Left kidney (tissue), 1 donor: ENCODE measurements at regions not wholly inside any gene's neighbourhood (a gene's known extent, or its start where the extent isn't known, plus 50 kb on each side); places are given as distances from the start of the nearest gene placed in this dataset.
"Not testable (repeated sequence)": the region's sequence is repeated elsewhere in the genome, so short reads cannot be mapped to it uniquely, and the experiment has no call there.

Experiments
- DNase-seq: peaks from one replicate; pipeline ENCODE4 v3.0.0-alpha.2; 2013

DNA sequence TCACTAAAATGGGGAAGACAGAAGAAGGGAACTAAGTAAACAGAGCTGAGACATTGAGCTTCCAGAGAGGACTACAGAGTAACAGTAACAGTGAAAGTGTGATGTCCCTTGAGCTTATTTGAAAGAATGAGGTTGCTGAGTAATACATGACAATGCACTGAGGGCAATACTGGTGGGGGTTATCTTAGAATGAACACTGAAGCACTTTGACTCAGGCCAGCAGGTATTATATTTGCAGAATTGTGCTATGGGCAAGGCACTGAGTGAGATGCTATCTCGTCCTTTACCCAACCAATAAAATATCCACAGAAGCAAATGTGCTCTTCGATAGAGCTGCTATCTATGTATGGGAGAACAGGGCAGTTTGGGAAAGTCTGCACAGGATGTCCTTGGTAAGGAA, 133.2 kb downstream of the DISP1 start:
- DNase-seq = no peak

DNA sequence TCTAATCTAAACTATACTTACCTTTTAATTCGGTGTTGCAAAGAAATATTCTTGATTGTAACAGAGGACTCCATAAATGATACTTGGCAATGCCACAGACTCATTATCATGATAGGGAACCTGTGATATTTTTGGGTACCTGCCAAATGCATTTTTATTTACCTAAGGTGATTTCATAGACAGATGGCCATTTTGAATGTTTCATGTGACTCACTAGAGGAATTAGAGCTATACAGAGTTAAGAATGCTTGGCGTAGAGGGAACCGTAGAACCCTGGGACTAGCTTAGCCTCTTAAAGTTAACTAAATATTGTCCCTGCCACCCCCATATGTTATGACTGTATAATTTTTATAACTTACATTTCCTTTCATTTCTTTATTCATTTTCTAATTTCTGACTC, 136.1 kb downstream of the DISP1 start:
- no peak for DNase-seq

DNA sequence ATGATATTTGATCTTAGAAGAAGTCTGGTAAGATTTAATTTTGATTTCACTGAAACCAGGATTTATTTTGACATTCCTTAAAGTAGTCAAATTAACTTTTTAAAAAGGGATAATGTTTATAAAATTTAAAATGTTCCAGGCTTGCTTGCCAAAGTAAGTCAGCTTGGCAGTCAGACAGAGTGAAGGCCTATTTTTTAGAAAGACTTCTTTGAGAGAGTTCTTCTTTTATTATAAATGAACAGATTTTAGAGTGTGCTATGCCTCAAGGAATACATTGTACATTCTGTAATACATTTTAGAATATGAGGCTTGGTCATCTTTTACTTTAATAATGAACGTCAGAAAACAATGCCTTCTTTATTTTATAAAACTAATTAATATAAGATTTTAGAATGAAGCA, 138.7 kb downstream of the DISP1 start:
- no peak for DNase-seq

DNA sequence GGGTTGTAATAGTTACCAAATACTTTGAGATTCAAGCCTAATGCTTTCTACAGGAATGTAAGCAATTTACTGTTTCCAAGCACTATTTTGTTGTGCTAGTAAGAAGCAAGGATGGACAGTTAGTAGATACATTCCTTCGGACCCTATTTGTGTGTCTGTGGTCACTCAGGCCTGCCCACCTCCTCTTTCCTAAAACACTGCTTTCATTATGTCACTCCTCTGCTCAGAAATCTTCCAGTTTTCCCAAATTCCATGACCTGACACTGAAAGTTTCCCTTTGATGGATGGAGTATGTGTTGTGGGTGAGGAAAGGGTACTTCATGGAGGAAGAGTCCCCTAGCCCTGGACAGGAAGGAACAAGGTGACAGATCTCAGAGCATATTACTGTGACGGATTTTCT, 141.1 kb downstream of the DISP1 start:
- no peak for DNase-seq

DNA sequence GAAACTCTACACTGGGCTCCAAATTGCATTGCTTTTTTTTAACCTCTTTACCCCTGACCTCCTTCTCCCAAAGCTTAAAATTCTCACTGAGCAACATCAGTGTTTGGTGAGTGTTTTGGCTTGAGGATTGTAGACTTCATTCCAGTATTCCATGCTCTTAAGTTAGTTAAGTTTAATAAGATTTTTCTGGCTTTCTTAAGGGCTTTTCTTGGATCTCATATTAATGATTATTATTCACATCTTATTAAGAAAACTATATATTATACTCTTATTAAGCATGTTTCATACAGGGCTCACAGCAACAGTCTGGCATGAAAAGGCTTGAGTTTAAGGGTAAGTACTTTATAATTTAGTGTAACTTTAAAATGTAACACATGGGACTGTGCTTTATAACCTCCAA, 141.8 kb downstream of the DISP1 start:
- no peak for DNase-seq

DNA sequence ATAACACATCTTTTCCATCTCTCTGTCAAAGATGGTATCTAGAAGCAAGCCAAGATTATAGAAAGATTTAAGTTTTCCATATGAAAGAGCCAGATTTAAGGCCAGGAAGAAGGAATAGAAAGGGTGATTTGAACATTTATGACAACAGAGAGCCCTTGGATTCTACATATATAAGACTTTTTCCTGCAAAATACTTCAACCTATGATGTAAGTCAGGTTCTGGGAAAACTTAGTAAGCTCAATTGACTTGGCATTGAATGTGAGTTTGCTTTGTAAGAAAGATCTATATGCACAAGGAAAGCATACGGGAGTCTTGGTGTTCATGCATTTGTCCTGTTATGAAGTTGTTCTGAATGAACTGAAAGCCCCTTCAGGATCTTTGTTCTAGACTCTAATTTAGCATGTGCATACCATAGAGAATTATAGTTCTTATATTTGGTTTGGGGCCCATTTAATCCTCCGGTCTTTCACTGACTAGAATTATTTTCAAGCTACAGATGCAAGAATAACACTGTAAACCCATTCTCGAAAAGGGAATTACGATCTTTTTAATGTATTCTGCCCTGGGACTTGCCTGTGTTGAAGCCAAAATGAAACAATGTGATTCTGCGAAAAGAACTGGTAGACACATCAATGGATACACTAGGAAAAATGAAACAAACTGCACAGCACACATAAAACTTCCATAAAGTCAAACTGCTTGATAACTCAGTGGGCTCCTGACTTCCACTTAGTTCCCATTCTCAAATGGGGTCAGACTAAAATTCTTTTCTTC, 152.8 kb downstream of the DISP1 start:
- no peak for DNase-seq

DNA sequence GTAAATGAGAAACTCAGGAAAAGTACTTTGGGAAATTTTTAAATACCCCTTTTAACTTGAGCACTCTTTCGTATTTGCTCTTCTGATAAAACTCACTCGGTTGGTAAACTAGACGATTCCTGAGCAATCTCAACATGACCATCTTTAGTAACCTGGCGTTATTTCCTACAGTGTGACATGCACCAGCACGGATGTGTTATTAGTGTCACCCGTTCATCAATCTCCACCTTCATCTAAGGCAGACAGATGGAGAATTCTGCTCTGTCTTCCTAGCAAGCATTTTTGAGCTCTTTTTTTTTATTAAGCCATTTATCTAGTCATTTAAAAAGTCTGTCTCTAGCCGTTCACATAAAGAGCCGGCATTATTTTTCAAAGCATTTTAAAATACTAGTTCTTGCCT, 155.2 kb downstream of the DISP1 start:
- DNase-seq = no peak

DNA sequence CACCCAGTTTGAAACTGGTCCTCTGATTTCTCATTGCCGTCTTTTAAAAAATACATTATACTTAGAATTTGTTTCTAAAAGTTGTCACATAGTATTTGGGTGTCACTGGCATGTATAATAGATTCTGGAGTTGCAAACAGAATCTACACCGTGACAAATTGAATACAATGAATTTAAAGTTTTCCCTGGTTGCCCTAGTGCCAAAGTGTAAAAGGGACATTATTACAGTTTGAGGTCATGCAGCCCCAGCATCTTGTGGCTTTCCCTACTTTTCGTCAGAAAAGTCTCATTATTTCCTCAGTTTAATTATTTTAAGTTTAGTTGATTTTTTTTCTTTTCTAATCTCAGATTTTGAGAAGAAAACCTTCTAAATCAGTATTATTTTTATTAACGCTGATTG, 155.9 kb downstream of the DISP1 start:
- DNase-seq = no peak

DNA sequence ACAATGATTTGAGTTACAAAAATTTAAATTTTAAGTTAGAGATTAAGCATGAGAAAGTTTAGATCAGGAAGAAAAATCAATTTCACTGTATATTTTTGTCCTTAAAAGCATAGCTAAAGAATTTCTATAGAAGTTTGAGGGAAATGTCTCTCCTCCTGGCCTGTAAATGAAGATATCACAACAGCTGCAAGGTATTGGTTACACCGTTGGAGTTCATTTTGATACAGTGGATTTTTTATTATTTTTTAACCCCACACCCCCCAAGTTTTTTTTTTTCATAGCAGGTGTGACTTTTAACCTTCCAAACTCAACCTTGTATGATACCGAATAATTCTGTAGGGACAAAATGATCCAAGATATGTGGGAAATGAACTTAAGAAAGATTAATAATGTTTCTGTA, 156.3 kb downstream of the DISP1 start:
- no peak for DNase-seq

DNA sequence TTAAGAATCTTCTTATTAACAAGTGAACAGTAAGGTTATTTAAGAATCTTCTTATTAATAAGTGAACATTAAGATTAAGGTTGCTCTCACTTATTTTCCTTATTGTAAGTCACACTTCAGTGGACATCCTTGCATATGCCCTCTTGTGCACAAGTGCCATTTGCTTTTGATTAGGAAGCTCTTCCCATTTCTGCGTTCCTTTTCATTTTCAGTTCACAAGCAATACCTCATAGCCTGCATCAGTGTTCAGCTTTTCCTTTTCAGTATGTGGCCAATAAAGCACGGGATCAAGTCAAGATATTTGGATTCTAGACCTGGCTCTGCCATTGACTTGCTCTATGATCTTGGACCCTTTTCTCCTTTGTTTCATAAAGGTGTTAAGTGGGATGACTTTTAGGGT, 158.7 kb downstream of the DISP1 start:
- DNase-seq = no peak

DNA sequence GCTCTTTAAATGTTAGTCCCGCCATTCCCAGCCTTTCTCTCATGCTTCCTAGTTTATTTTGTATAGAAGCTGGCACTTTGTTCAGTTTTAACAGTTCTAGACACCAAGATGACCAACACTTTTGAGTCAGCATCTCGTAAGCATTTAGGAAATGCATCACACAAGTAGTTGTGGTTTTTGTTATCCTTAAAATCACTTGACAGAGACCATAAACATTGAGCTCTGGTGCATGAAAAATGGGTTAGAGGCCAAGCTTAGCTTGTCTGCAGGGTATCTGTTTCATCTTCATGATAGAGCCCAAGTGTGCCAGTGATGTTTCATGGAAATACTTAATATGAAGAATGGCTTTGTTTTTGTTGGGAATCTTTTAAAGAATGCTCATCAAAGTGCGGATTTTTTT, 159.7 kb downstream of the DISP1 start:
- no peak for DNase-seq

DNA sequence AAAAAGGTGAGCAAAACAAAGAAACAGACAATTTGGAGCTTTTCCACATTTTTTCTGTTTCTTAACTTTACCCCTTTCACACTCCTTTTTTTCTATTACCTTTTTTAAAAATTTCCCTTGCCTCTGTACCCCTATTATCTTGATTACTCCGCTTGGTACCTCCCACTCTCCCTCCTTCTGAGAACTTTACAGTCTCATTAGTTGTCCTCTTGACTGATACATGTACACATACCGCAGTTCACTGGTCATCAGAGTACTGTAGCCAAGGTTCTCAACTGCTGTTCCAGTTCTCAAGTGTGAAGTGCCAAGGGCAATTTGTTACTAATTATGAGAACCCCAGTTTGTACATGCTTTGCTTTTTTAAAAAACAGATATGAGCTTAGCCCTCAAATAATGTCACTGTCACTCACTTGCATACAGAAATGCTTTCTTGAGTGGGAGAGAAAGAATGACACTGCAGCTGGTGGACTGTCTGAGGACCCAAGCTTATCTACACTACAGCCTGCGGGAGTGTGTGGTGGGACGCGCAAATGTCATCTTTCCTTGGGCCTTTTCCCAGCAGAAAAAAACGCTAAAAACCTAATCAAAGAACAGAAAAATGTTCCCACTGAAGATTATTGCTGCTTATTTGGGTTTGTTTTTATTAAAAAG, 160.8 kb downstream of the DISP1 start:
- no peak for DNase-seq

DNA sequence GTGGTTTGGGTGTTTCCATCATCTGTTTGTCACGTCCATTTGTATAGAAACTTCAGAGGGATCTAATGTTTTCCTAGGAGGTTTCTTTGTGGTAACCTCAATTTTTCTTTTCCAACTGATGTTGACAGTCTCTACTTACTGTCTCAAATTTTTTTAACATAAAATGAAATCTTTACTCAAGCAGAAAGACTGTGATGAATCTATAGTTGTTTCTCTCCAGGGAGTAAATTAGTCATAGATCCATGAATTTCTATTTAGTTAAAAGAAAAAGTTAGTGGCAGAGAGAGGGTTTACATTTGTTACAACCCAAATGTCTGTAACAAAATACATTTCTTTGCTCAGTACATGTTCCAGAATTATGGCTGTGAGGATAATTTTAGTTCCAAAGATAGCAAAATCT, 161.6 kb downstream of the DISP1 start:
- no peak for DNase-seq

DNA sequence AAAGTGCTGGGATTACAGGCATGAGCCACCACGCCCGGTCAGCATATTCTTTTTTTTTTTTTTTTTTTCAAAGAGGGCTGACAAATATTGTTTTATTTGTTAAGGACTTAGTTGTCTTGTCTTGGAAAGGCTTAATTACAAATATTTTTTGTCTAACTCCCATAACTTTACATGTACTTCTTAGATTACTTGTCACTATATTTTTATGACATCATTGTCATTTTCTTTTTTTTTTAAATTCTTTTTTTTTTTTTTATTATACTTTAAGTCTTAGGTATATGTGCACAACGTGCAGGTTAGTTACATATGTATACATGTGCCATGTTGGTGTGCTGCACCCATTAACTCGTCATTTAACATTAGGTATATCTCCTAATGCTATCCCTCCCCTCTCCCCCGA, 162.5 kb downstream of the DISP1 start:
- not testable (repeated sequence) for DNase-seq

DNA sequence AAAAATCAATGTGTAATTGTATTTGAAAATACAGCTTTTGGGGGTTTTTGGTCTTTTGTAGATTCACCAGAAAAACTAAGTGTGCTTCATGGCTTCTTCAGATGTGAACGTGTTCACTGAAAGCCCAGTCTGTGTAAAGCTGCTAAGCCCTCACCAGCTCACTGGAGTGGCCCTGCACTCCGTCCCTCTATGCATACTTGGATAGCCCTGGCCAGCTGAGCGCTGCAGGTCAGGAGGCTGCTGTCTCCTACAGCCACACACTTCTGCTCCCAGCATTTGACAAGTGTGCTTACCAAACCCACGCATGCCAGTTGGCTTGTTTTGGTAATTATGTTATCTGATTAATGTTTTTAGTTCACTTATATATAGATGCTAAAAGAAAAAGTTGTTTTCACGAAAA, 163.5 kb downstream of the TLR5 start:
- DNase-seq = no peak

DNA sequence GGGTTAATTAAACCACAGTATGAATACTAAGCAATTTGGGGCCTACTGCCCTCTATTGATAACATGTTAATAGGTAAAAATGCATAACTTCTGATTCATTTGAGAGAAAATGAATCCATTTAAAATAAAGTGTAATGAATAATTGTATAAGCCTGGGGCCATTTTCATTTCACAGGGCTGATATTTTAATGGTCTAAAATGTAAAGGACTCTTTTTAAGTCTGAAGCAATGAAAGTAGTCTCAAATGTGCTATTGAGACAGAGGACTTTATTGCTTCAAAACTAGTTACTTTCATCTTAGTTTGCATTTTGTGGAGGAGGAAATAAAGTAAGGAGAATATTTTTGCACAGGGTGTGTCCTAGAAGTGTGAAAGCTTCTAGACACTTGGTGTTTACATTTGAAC, 155.4 kb downstream of the TLR5 start:
- DNase-seq = no peak

DNA sequence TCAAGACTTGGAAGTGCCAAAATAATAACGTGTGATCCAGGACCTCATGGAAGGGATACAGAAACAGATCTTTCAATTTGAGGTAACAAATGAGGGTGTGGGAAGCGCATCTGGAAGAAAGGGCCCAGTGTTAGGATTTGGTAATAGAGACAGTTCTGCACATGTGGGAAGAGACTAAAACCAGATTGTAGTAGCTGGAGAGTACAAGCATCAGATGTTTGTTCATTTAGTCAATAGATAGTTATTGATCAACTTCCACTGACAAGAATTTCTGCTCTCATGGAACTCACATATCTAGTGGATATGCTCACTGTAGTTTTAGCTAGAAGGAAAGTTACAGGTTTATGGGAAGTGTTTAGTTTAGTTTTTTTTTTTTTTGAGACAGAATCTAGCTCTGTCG, 153.6 kb downstream of the TLR5 start:
- no peak for DNase-seq

DNA sequence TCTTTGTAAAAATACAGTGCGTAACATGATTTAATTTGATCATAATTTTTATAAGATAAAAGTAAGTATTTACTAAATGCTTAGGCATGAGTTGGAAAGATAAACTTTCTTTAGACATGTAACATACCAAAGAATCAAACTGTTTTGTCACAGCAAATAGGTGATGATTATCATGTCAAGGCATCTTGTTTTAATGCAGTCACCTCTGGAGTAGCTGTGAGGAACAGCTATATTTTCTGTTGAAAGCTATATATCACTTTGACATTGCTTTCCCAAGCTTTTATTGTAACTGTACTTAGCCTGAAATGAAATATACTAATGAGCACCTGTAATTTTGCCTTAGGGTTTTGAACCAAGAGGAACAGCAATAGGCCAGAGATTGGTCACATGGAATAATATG, 151.9 kb downstream of the TLR5 start:
- no peak for DNase-seq

DNA sequence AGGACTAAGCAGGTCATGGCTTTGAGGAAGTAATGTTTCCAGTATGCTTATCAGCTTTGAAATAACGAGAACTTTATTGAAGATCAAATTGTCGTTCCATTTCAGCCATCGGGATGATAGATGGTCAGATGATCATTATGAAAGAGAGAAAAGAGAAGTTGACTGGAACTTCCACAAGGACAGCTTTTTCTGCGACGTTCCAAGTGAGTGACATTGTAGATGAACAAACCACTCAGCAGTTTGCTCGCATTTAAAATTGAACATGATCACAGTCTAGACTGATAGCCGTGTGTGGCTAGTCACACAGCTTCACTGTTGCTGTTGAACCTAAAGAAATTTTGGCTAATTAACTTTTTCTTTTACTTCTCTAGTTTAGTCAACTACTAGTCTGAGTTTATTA, 151.1 kb downstream of the TLR5 start:
- DNase-seq = no peak

DNA sequence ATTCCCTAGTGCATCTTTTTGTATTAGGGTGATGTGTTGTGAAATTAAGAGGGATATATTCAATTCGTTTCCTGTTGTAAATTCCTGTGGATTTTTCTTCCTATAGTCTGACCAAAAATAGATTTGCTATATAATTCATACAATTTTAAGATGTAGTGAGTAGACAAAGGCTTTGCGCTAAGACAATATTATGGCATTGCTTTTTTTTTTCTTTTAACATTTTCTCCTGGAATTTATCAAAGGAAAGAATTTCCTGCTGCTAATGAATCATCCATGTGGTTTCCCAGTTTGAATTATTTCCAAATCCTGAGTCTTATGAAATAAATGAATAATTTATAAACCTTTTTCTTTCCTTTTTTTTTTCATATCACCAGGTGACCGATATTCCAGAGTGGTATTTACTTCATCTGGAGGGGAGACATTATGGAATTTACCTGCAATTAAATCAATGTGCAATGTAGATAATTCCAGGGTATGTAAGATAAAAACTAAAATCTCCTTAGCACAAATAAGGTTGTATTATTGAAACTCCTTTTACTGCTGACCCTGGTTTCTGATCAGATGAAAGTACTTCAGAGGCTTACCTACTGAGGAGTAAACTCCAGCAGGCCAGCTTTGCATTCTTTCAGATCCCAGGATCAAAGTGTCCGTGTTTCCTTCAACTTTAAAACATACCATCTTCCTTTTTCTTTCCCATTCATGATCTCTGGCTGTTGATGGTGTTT, 148.4 kb downstream of the TLR5 start:
- no peak for DNase-seq

DNA sequence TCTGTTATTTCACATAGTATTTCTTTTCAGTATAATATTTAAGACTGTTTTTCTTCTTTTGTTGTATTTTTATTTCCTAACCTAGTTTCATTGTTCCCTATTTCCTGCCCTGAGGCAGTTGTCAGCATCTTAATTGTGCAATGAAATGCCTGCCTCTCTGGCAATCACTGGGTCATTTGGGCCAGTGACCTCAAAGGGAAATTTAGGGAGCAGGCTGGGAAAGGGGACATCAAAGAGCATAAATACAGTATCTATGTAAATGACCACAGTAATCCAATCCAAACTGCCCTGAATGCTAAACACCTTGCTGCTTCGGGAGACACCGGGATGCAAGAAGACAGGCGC, 147.8 kb downstream of the TLR5 start:
- no peak for DNase-seq

DNA sequence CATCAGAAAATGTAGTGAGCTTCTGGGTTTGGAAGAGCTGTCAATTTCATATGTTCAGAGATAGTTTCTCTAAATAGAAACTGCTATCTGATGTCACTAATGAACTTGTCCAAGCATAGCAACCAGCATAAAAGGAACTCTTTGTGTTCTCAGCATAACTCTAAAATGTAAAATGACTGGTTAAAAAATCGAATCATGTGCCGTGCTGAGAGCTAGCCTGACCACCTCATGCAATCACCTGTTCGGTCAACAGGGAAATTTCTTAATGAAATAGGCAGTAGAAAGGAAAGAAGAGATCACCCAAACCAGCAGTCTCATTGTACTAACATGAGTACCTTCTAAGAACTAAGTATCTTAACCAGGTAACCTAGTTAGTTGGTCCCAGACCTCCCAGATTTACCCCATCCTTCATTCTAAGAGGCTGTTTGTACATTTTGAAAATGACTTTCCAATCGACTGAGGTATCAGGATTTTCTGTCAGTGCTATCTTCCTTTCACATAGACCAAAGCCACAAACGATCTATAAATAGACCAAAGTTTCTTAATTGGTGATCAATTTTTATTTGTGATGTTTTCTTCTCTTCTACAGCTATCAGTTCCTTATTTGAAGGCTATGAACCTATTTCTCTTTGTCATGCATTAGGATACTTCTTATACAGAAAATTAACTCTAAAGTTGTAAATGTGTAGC, 147.3 kb downstream of the TLR5 start:
- no peak for DNase-seq
